Choroid plexus epithelial cell (primary cell): ENCODE measurements at regions not wholly inside any gene's neighbourhood (a gene's known extent, or its start where the extent isn't known, plus 50 kb on each side); places are given as distances from the start of the nearest gene placed in this dataset.
"Not testable (repeated sequence)": the region's sequence is repeated elsewhere in the genome, so short reads cannot be mapped to it uniquely, and the experiment has no call there.

Source experiments
- DNase-seq: peaks from one replicate; pipeline ENCODE4 v3.0.0-alpha.2; 2010; ENCODE audit warnings: low read depth
- H3K4me3 ChIP-seq: 2 replicates; pipeline ENCODE4 v1.5.1; 2011; ENCODE audit warnings: low read depth, mild to moderate bottlenecking, control low read depth, low read length, moderate library complexity
- CTCF ChIP-seq: conservative IDR thresholded peaks from 2 replicates; pipeline ENCODE4 v1.5.1; 2011; ENCODE audit warnings: low read depth, mild to moderate bottlenecking, control low read depth, inconsistent platforms, low read length, moderate library complexity

GRCh38 chr7:93707249-93707648 lies 132.7 kb upstream of the CALCR start:
- no peak for TF ChIP-seq CTCF
- DNase-seq, result no peak
- no peak overlapping the region for H3K4me3 ChIP-seq

- not testable (repeated sequence) for DNase-seq, H3K4me3 ChIP-seq
Observed at GRCh38 chr7:93706162-93706561, 131.6 kb upstream of the CALCR start.

- TF ChIP-seq CTCF, result no peak
- DNase-seq, result no peak
- H3K4me3 ChIP-seq, result no peak overlapping the region
Observed at GRCh38 chr7:93704217-93704616, 129.7 kb upstream of the CALCR start.

- no peak for TF ChIP-seq CTCF
- no peak overlapping the region for H3K4me3 ChIP-seq
- DNase-seq, result no peak
Observed at GRCh38 chr7:93697901-93698300, 123.4 kb upstream of the CALCR start.

- DNase-seq, result no peak
- H3K4me3 ChIP-seq, result no peak overlapping the region
- TF ChIP-seq CTCF, result no peak
Observed at GRCh38 chr7:93693796-93694195, 119.3 kb upstream of the CALCR start.

GRCh38 chr7:93690021-93690420 lies 115.5 kb upstream of the CALCR start:
- DNase-seq, result no peak
- no peak overlapping the region for H3K4me3 ChIP-seq
- TF ChIP-seq CTCF, result no peak

- no peak overlapping the region for H3K4me3 ChIP-seq
- TF ChIP-seq CTCF, result no peak
- DNase-seq, result no peak
Observed at GRCh38 chr7:93678185-93678584, 103.7 kb upstream of the CALCR start.
